ENCODE measurements at regions not wholly inside any gene's neighbourhood (a gene's known extent, or its start where the extent isn't known, plus 50 kb on each side); places are given as distances from the start of the nearest gene placed in this dataset.
A peak's percentile ranks its signal among the peaks of the same experiment; 100 is the strongest.

- Histone ChIP-seq H4K91ac (ENCODE audit: low read length) (no peak overlapping the region), H2BK15ac (ENCODE audit: low read depth, poor library complexity, severe bottlenecking) (no peak overlapping the region), H3K14ac (ENCODE audit: low read length in 2 of 2) (no peak overlapping the region), H3K4me2 (ENCODE audit: low read length, poor library complexity, severe bottlenecking) (peak overlapping the region; percentile 14), H2BK120ac (ENCODE audit: low read depth, low read length) (peak overlapping the region; percentile 42), H2AFZ (ENCODE audit: low read depth, low read length) (no peak overlapping the region), H3K27ac (ENCODE audit: low read length, poor library complexity, severe bottlenecking) (peak overlapping the region; percentile 87), H3K27me3 (ENCODE audit: control insufficient read depth in 1 of 2, insufficient read depth in 1 of 2, low read length in 2 of 2) (no peaks in the 10 kb centered on the region), H3K23ac (ENCODE audit: low read length in 2 of 2) (no peak overlapping the region), H3K36me3 (ENCODE audit: control insufficient read depth in 1 of 2, insufficient read depth in 2 of 2, low read depth in 1 of 2, low read length in 2 of 2) (no peaks in the 10 kb centered on the region), H3K18ac (ENCODE audit: low read depth in 1 of 2, low read length in 2 of 2) (peak overlapping the region in 1 of 2 experiments; percentile 18), H3K4me1 (ENCODE audit: control insufficient read depth, insufficient read depth, low read depth, low read length) (peaks cover 16% of the 10 kb centered on the region), H2AK5ac (ENCODE audit: low read length, severe bottlenecking) (no peak overlapping the region), H3K9ac (ENCODE audit: low read length) (peak overlapping the region; percentile 84), H4K8ac (ENCODE audit: low read length) (no peak overlapping the region), H2BK12ac (ENCODE audit: low read length in 2 of 2) (no peak overlapping the region), H3K79me1 (replicated peaks; ENCODE audit: low read length, poor library complexity, severe bottlenecking) (no peaks in the 10 kb centered on the region), H3K9me3 (ENCODE audit: control insufficient read depth, low read length) (no peaks in the 10 kb centered on the region), H2BK5ac (ENCODE audit: low read depth, low read length, poor library complexity, severe bottlenecking) (peak overlapping the region; percentile 52), H3K4me3 (ENCODE audit: insufficient read depth in 1 of 2, low read depth in 1 of 2, low read length in 2 of 2) (no peak overlapping the region), H3K4ac (ENCODE audit: low read depth in 1 of 2, low read length in 2 of 2) (no peak overlapping the region)
- 8% methylated on average over 7 of the region's 7 CpGs for WGBS
- peak; percentile 90 for DNase-seq
These were observed 98.1 kb downstream of the ADSS2 start for GRCh38 chr1:244353551-244354091.

DNA sequence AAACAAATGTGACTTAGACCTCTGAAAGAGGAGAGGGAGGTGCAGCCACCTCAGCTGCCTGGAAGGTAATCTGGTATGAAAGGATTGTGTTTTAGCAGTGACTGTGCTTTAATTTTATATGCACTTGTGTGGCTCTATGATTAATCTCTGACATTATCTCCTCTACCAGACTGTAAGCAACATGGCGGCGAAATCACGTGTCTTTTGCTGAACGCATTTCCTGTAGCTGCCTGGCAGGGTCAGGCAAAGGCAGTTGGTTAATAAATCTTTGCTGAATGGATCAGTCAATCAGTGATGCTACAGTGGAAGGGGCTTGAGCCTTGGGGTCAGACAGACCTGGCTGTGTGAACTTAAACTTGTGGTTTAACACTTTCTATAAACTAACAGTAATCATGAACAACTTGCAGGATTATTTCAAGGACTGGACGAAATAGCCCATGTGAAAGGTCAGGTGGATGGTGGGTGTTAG is 96.9 kb downstream of the ADSS2 start:
- Histone ChIP-seq H3K36me3 (ENCODE audit: control insufficient read depth in 1 of 2, insufficient read depth in 2 of 2, low read depth in 1 of 2, low read length in 2 of 2) (no peaks in the 10 kb centered on the region), H3K14ac (ENCODE audit: low read length in 2 of 2) (no peak overlapping the region), H3K4ac (ENCODE audit: low read depth in 1 of 2, low read length in 2 of 2) (no peak overlapping the region), H2BK15ac (ENCODE audit: low read depth, poor library complexity, severe bottlenecking) (no peak overlapping the region), H4K91ac (ENCODE audit: low read length) (no peak overlapping the region), H3K23ac (ENCODE audit: low read length in 2 of 2) (no peak overlapping the region), H3K18ac (ENCODE audit: low read depth in 1 of 2, low read length in 2 of 2) (peak overlapping the region in 1 of 2 experiments; percentile 71), H3K27me3 (ENCODE audit: control insufficient read depth in 1 of 2, insufficient read depth in 1 of 2, low read length in 2 of 2) (no peaks in the 10 kb centered on the region), H3K4me3 (ENCODE audit: insufficient read depth in 1 of 2, low read depth in 1 of 2, low read length in 2 of 2) (no peak overlapping the region), H3K4me1 (ENCODE audit: control insufficient read depth, insufficient read depth, low read depth, low read length) (peaks cover 12% of the 10 kb centered on the region), H3K9ac (ENCODE audit: low read length) (peak overlapping the region; percentile 73), H3K79me1 (replicated peaks; ENCODE audit: low read length, poor library complexity, severe bottlenecking) (no peaks in the 10 kb centered on the region), H4K8ac (ENCODE audit: low read length) (no peak overlapping the region), H2BK120ac (ENCODE audit: low read depth, low read length) (no peak overlapping the region), H3K27ac (ENCODE audit: low read length, poor library complexity, severe bottlenecking) (no peak overlapping the region), H3K9me3 (ENCODE audit: control insufficient read depth, low read length) (no peaks in the 10 kb centered on the region), H3K4me2 (ENCODE audit: low read length, poor library complexity, severe bottlenecking) (no peak overlapping the region), H2AFZ (ENCODE audit: low read depth, low read length) (no peak overlapping the region), H2BK5ac (ENCODE audit: low read depth, low read length, poor library complexity, severe bottlenecking) (no peak overlapping the region), H2AK5ac (ENCODE audit: low read length, severe bottlenecking) (peak overlapping the region; percentile 50), H2BK12ac (ENCODE audit: low read length in 2 of 2) (peak overlapping the region in 1 of 2 experiments; percentile 4)
- WGBS = 56% methylated on average over 4 of the region's 5 CpGs
- no peak for DNase-seq

GRCh38 chr1:244356376-244356775 is 95.3 kb downstream of the ADSS2 start:
- no peaks in the 10 kb centered on the region for H3K27me3 ChIP-seq (ENCODE audit: control insufficient read depth in 1 of 2, insufficient read depth in 1 of 2, low read length in 2 of 2)
- no peak overlapping the region for H3K9ac ChIP-seq (ENCODE audit: low read length)
- H3K4me1 ChIP-seq (ENCODE audit: control insufficient read depth, insufficient read depth, low read depth, low read length) = peaks cover 12% of the 10 kb centered on the region
- H3K36me3 ChIP-seq (ENCODE audit: control insufficient read depth in 1 of 2, insufficient read depth in 2 of 2, low read depth in 1 of 2, low read length in 2 of 2) = no peaks in the 10 kb centered on the region
- H3K18ac ChIP-seq (ENCODE audit: low read depth in 1 of 2, low read length in 2 of 2) = no peak overlapping the region
- H3K4me3 ChIP-seq (ENCODE audit: insufficient read depth in 1 of 2, low read depth in 1 of 2, low read length in 2 of 2) = no peak overlapping the region
- H3K14ac ChIP-seq (ENCODE audit: low read length in 2 of 2) = no peak overlapping the region
- no peak overlapping the region for H2BK120ac ChIP-seq (ENCODE audit: low read depth, low read length)
- WGBS = no CpG with 5 or more reads among the region's 1 CpG
- H2BK15ac ChIP-seq (ENCODE audit: low read depth, poor library complexity, severe bottlenecking) = no peak overlapping the region
- no peak overlapping the region for H3K4ac ChIP-seq (ENCODE audit: low read depth in 1 of 2, low read length in 2 of 2)
- H4K91ac ChIP-seq (ENCODE audit: low read length) = no peak overlapping the region
- no peak overlapping the region for H2BK12ac ChIP-seq (ENCODE audit: low read length in 2 of 2)
- no peak for DNase-seq
- H3K4me2 ChIP-seq (ENCODE audit: low read length, poor library complexity, severe bottlenecking) = no peak overlapping the region
- H3K27ac ChIP-seq (ENCODE audit: low read length, poor library complexity, severe bottlenecking) = no peak overlapping the region
- H2AK5ac ChIP-seq (ENCODE audit: low read length, severe bottlenecking) = no peak overlapping the region
- H3K9me3 ChIP-seq (ENCODE audit: control insufficient read depth, low read length) = no peaks in the 10 kb centered on the region
- no peak overlapping the region for H2BK5ac ChIP-seq (ENCODE audit: low read depth, low read length, poor library complexity, severe bottlenecking)
- H2AFZ ChIP-seq (ENCODE audit: low read depth, low read length) = no peak overlapping the region
- no peak overlapping the region for H4K8ac ChIP-seq (ENCODE audit: low read length)
- no peak overlapping the region for H3K23ac ChIP-seq (ENCODE audit: low read length in 2 of 2)
- H3K79me1 ChIP-seq (replicated peaks; ENCODE audit: low read length, poor library complexity, severe bottlenecking) = no peaks in the 10 kb centered on the region

Measured in mesenchymal stem cell (in vitro differentiated cells and primary cell).